ENCODE measurements at regions not wholly inside any gene's neighbourhood (a gene's known extent, or its start where the extent isn't known, plus 50 kb on each side); places are given as distances from the start of the nearest gene placed in this dataset.

GRCh38 chr2:2491964-2492363, 160.9 kb upstream of the MYT1L start:
- no peaks in the 10 kb centered on the region for H3K79me1 ChIP-seq (ENCODE audit: low read depth, low read length)
- H3K14ac ChIP-seq (ENCODE audit: insufficient read length): no peak overlapping the region
- FAIRE-seq (no peak), DNase-seq (ENCODE audit: low read depth in 1 of 2, low spot score in 2 of 2) (no peak)
- no peak overlapping the region for H3K27ac ChIP-seq (ENCODE audit: low read depth, low read length)
- H2BK20ac ChIP-seq (ENCODE audit: low read length): no peak overlapping the region
- no peak overlapping the region for H4K8ac ChIP-seq (ENCODE audit: extremely low read depth, insufficient read depth, low read length)
- no peak overlapping the region for H3K56ac ChIP-seq (replicated peaks; ENCODE audit: insufficient read length, low read depth, low read length)
- no peak overlapping the region for H2BK12ac ChIP-seq (ENCODE audit: low read depth, low read length)
- no peak overlapping the region for H2BK15ac ChIP-seq (ENCODE audit: low read length)
- WGBS, 2 experiments (ENCODE audit: extremely low coverage in 1 of 2, insufficient coverage in 1 of 2, insufficient read length in 1 of 2, insufficient replicate concordance in 2 of 2, low coverage in 1 of 2, low lambda C conversion rate in 2 of 2, missing lambda C conversion rate in 1 of 2): 95% methylated on average over 2 of the region's 2 CpGs; no CpG with 5 or more reads in 1 of the 2 experiments
- H3K4me2 ChIP-seq (ENCODE audit: insufficient read depth in 1 of 2, low read depth in 2 of 2, low read length in 2 of 2): no peak overlapping the region
- H3K4me3 ChIP-seq (ENCODE audit: extremely low read depth in 1 of 4, insufficient read depth in 2 of 4, low read depth in 3 of 4, low read length in 4 of 4): no peak overlapping the region
- no peaks in the 10 kb centered on the region for H4K20me1 ChIP-seq (replicated peaks in 1 of 2; ENCODE audit: control insufficient read depth in 1 of 2, insufficient read depth in 2 of 2, low read length in 2 of 2)
- ChIA-PET POLR2A (ENCODE audit: partially characterized antibody) (no interaction called here), CTCF (ENCODE audit: partially characterized antibody) (no interaction called here)
- H3K18ac ChIP-seq (ENCODE audit: extremely low read depth, low read length): no peak overlapping the region
- no peaks in the 10 kb centered on the region for H3K36me3 ChIP-seq (ENCODE audit: control insufficient read depth in 2 of 4, insufficient read depth in 4 of 4, low read length in 3 of 4)
- H2BK5ac ChIP-seq (ENCODE audit: low read depth, low read length): no peak overlapping the region
- H3K23me2 ChIP-seq (ENCODE audit: low read depth, low read length): no peaks in the 10 kb centered on the region
- H3K9me3 ChIP-seq (ENCODE audit: insufficient read depth in 2 of 2, low read depth in 1 of 2, low read length in 1 of 2): no peaks in the 10 kb centered on the region
- no peak overlapping the region for H4K5ac ChIP-seq (ENCODE audit: insufficient read length, low read depth, low read length)
- H2AFZ ChIP-seq (ENCODE audit: low read length): no peak overlapping the region
- no peak overlapping the region for H3K9ac ChIP-seq (replicated peaks in 1 of 4; ENCODE audit: extremely low read depth in 1 of 4, low read depth in 3 of 4, low read length in 3 of 4)
- no peak overlapping the region for H3K23ac ChIP-seq (ENCODE audit: insufficient read length)
- H3K27me3 ChIP-seq (replicated peaks in 1 of 4; ENCODE audit: control insufficient read depth in 3 of 4, extremely low read depth in 1 of 4, insufficient read depth in 3 of 4, low read length in 3 of 4): no peaks in the 10 kb centered on the region
- no peak overlapping the region for H2BK120ac ChIP-seq (replicated peaks; ENCODE audit: low read depth, low read length)
- no peaks in the 10 kb centered on the region for H3K4me1 ChIP-seq (replicated peaks in 1 of 4; ENCODE audit: control insufficient read depth in 3 of 4, insufficient read depth in 4 of 4, low read length in 3 of 4)
- no peaks in the 10 kb centered on the region for H3K79me2 ChIP-seq (ENCODE audit: control insufficient read depth in 1 of 2, insufficient read depth in 2 of 2, low read length in 2 of 2)
- no peak overlapping the region for H4K91ac ChIP-seq (replicated peaks; ENCODE audit: insufficient read length, low read length)
- H2AK5ac ChIP-seq (ENCODE audit: low read depth, low read length): no peak overlapping the region
- H3K4ac ChIP-seq (replicated peaks; ENCODE audit: insufficient read length, low read depth, low read length): no peak overlapping the region
- TF ChIP-seq BCL11A (IDR thresholded peaks at IDR 0.05; ENCODE audit: low read depth in 2 of 2, low read length in 2 of 2) (no peak), RXRA (IDR thresholded peaks at IDR 0.05; ENCODE audit: insufficient read depth, low read depth, low read length) (no peak), RBBP5 (IDR thresholded peaks at IDR 0.05; ENCODE audit: borderline replicate concordance, low read depth, low read length) (no peak)

Measured in H1 (cell line).